HL-60 (cell line): ENCODE measurements at regions not wholly inside any gene's neighbourhood (a gene's known extent, or its start where the extent isn't known, plus 50 kb on each side); places are given as distances from the start of the nearest gene placed in this dataset.

Experiments used
- DNase-seq, 2 experiments: peaks; one replicate each; pipeline ENCODE4 v3.0.0-alpha.2; 2010 to 2020; ENCODE audit warnings: low read depth in 1 of 2, low spot score in 1 of 2
- H3K27ac ChIP-seq: fragments of 250-450 bp; sonication (Bioruptor Pico); replicated peaks from 2 replicates; pipeline ENCODE4 v1.5.1; 2020; ENCODE audit warnings: mild to moderate bottlenecking, moderate library complexity
- H3K27me3 ChIP-seq: fragments of 250-450 bp; sonication (Bioruptor Pico); 2 replicates; pipeline ENCODE4 v1.5.1; 2021; ENCODE audit warnings: mild to moderate bottlenecking, moderate library complexity; ENCODE audit not compliant: insufficient read depth, poor library complexity, severe bottlenecking
- H3K4me3 ChIP-seq: replicated peaks from 2 replicates; pipeline ENCODE4 v1.5.1; 2011; ENCODE audit warnings: mild to moderate bottlenecking, control low read depth, low read length; ENCODE audit not compliant: insufficient read depth
- GABPA ChIP-seq: IDR thresholded peaks from 2 replicates; pipeline ENCODE4 v1.6.1; 2012; ENCODE audit warnings: low read depth
- POLR2AphosphoS5 ChIP-seq: IDR thresholded peaks from 2 replicates; pipeline ENCODE4 v1.6.1; 2012; ENCODE audit warnings: low read depth
- SPI1 ChIP-seq: IDR thresholded peaks from 2 replicates; pipeline ENCODE4 v1.6.1; 2012; ENCODE audit warnings: low read depth, mild to moderate bottlenecking, borderline replicate concordance
- TF ChIP-seq, protein P1 (sequence below): IDR thresholded peaks from one replicate; pipeline ENCODE4 v1.5.1; 2011; ENCODE audit warnings: low read length, control low read depth, inconsistent platforms; ENCODE audit not compliant: insufficient read depth
- TF ChIP-seq, protein P2 (sequence below): IDR thresholded peaks from 2 replicates; pipeline ENCODE4 v1.6.1; 2012; ENCODE audit warnings: low read depth; ENCODE audit not compliant: insufficient replicate concordance

DNA sequence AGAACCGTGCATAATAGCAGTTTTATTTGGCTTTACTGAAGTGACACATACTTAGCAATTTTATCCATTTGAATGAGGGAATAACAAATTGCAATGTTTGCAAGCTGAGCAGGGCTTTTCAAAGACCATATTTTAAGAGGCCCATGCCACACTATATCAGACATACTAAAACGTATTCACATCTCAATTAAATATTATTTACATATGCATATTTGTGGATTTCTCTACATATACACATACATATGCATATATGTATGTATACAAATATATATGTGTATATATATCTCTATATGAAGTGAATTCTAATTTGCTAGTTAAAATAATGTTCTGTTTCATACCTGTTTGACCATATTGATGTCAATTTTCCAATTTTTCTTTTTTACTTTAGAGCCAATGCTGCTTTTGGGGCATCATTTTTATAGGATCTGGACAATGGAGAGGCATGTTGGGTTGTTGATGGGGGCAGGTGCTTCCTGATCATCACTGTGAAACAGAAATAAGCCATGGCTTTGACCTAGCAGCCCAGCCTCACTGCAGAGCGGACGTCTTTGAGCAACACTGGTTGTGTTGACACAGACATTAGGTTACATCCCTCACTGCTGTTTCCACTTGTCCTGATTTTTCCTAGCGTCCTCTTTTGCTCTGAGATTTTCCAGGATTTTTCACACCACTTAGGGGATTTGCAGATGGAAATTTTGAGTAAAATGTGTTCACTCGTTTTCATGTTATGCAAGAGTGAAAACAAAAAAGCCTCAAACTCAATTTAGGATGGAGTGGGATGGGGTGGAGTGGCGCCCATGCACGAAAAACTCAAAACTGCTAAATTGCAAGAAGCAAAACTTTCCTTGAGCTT lies 56.9 kb downstream of the RDH14 start:
- no peak overlapping the region for H3K4me3 ChIP-seq
- no peak for TF ChIP-seq POLR2AphosphoS5
- TF ChIP-seq, protein P1, sequence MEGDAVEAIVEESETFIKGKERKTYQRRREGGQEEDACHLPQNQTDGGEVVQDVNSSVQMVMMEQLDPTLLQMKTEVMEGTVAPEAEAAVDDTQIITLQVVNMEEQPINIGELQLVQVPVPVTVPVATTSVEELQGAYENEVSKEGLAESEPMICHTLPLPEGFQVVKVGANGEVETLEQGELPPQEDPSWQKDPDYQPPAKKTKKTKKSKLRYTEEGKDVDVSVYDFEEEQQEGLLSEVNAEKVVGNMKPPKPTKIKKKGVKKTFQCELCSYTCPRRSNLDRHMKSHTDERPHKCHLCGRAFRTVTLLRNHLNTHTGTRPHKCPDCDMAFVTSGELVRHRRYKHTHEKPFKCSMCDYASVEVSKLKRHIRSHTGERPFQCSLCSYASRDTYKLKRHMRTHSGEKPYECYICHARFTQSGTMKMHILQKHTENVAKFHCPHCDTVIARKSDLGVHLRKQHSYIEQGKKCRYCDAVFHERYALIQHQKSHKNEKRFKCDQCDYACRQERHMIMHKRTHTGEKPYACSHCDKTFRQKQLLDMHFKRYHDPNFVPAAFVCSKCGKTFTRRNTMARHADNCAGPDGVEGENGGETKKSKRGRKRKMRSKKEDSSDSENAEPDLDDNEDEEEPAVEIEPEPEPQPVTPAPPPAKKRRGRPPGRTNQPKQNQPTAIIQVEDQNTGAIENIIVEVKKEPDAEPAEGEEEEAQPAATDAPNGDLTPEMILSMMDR, result no peak
- no peak for TF ChIP-seq GABPA
- TF ChIP-seq, protein P2, sequence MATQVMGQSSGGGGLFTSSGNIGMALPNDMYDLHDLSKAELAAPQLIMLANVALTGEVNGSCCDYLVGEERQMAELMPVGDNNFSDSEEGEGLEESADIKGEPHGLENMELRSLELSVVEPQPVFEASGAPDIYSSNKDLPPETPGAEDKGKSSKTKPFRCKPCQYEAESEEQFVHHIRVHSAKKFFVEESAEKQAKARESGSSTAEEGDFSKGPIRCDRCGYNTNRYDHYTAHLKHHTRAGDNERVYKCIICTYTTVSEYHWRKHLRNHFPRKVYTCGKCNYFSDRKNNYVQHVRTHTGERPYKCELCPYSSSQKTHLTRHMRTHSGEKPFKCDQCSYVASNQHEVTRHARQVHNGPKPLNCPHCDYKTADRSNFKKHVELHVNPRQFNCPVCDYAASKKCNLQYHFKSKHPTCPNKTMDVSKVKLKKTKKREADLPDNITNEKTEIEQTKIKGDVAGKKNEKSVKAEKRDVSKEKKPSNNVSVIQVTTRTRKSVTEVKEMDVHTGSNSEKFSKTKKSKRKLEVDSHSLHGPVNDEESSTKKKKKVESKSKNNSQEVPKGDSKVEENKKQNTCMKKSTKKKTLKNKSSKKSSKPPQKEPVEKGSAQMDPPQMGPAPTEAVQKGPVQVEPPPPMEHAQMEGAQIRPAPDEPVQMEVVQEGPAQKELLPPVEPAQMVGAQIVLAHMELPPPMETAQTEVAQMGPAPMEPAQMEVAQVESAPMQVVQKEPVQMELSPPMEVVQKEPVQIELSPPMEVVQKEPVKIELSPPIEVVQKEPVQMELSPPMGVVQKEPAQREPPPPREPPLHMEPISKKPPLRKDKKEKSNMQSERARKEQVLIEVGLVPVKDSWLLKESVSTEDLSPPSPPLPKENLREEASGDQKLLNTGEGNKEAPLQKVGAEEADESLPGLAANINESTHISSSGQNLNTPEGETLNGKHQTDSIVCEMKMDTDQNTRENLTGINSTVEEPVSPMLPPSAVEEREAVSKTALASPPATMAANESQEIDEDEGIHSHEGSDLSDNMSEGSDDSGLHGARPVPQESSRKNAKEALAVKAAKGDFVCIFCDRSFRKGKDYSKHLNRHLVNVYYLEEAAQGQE, result no peak
- no peak for TF ChIP-seq SPI1
- H3K27me3 ChIP-seq, result no peaks in the 10 kb centered on the region
- no peak overlapping the region for H3K27ac ChIP-seq
- DNase-seq, result no peak

DNA sequence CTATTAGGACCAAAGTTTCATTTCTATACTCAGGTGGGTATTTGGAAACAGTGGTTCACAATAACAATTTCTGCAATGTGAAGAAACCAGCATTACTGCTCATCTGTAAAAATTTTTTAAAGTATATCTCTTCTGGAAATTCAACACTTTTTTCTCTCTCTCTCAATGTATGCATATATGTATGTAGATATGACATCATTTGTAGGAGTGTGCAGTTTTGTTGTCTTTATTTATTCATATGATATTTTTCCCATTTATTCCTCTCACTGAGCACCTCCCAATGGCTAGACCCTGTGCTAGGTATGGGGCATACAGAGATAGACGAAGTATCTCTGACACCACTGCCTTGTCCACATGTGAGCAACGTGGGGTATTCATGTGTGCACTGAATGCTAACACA lies 58.3 kb downstream of the RDH14 start:
- Histone ChIP-seq H3K27me3 (no peaks in the 10 kb centered on the region), H3K27ac (no peak overlapping the region), H3K4me3 (no peak overlapping the region)
- no peak for DNase-seq
- TF ChIP-seq, protein P1, result no peak
- no peak for TF ChIP-seq SPI1
- no peak for TF ChIP-seq POLR2AphosphoS5
- TF ChIP-seq, protein P2, result no peak
- TF ChIP-seq GABPA, result no peak

DNA sequence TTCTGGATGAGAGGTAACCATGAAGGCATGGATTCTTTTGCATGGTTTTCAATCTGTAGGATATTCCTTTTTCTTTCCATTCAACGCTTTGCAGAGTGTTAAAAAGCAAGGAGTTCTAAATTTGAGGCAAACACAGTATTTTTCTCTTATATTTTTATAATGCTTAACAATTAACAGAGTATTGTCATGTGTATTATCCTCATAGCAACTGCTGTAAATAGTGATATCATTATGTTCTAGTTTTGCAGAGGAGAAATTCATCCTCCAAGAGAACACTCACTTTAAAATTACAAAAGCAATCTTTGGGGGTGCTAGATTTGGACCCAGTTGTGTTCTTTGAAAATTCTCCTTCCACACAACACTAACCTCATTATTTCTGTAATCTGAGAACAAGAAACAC lies 58.7 kb downstream of the RDH14 start:
- H3K27ac ChIP-seq, result no peak overlapping the region
- no peak for DNase-seq
- H3K4me3 ChIP-seq, result no peak overlapping the region
- TF ChIP-seq, protein P2, result no peak
- TF ChIP-seq SPI1 (no peak), GABPA (no peak), POLR2AphosphoS5 (no peak)
- TF ChIP-seq, protein P1, result no peak
- no peaks in the 10 kb centered on the region for H3K27me3 ChIP-seq
